GM12873 (cell line): ENCODE measurements at regions not wholly inside any gene's neighbourhood (a gene's known extent, or its start where the extent isn't known, plus 50 kb on each side); places are given as distances from the start of the nearest gene placed in this dataset.

Experiments
- CTCF ChIP-seq: IDR thresholded peaks from 2 replicates; pipeline ENCODE4 v1.5.1; 2012; ENCODE audit warnings: low read depth, mild to moderate bottlenecking, moderate library complexity, low read length, control low read depth; ENCODE audit not compliant: insufficient read depth; ENCODE audit errors: missing control alignments

GRCh38 chr2:60213865-60214625 is 339.4 kb downstream of the BCL11A start:
- TF ChIP-seq CTCF: no peak

- no peak for TF ChIP-seq CTCF
These were observed 341.1 kb downstream of the BCL11A start for GRCh38 chr2:60212181-60212945.

- TF ChIP-seq CTCF: no peak
These were observed 378.2 kb downstream of the BCL11A start for GRCh38 chr2:60175290-60175689.

GRCh38 chr2:60174146-60174545 is 379.3 kb downstream of the BCL11A start:
- no peak for TF ChIP-seq CTCF

- TF ChIP-seq CTCF: no peak
These were observed 380.7 kb downstream of the BCL11A start for GRCh38 chr2:60172801-60173200.

- no peak for TF ChIP-seq CTCF
These were observed 383.2 kb downstream of the BCL11A start for GRCh38 chr2:60170272-60170671.

GRCh38 chr2:60168247-60168646 is 385.2 kb downstream of the BCL11A start:
- TF ChIP-seq CTCF: no peak
